HUES6 (cell line): ENCODE measurements at regions not wholly inside any gene's neighbourhood (a gene's known extent, or its start where the extent isn't known, plus 50 kb on each side); places are given as distances from the start of the nearest gene placed in this dataset.

ENCODE experiments used
- H3K27ac ChIP-seq: 2 replicates; pipeline ENCODE4 v1.7.0; 2013; ENCODE audit warnings: low read depth, mild to moderate bottlenecking, low read length, inconsistent platforms
- H3K27me3 ChIP-seq: 2 replicates; pipeline ENCODE4 v1.6.1; 2013; ENCODE audit warnings: low read length; ENCODE audit not compliant: control insufficient read depth, insufficient read depth
- H3K36me3 ChIP-seq: 2 replicates; pipeline ENCODE4 v1.6.1; 2013; ENCODE audit warnings: low read length; ENCODE audit not compliant: control insufficient read depth, insufficient read depth
- H3K4me1 ChIP-seq: 2 replicates; pipeline ENCODE4 v1.6.1; 2013; ENCODE audit warnings: low read length; ENCODE audit not compliant: control insufficient read depth, insufficient read depth
- H3K4me3 ChIP-seq: 2 replicates; pipeline ENCODE4 v1.5.1; 2013; ENCODE audit warnings: low read depth, low read length
- H3K9ac ChIP-seq: one replicate; pipeline ENCODE4 v1.6.1; 2013; ENCODE audit warnings: mild to moderate bottlenecking, low read length
- H3K9me3 ChIP-seq: 2 replicates; pipeline ENCODE4 v1.6.1; 2013; ENCODE audit warnings: low read depth, low read length; ENCODE audit not compliant: control insufficient read depth, insufficient read depth

DNA sequence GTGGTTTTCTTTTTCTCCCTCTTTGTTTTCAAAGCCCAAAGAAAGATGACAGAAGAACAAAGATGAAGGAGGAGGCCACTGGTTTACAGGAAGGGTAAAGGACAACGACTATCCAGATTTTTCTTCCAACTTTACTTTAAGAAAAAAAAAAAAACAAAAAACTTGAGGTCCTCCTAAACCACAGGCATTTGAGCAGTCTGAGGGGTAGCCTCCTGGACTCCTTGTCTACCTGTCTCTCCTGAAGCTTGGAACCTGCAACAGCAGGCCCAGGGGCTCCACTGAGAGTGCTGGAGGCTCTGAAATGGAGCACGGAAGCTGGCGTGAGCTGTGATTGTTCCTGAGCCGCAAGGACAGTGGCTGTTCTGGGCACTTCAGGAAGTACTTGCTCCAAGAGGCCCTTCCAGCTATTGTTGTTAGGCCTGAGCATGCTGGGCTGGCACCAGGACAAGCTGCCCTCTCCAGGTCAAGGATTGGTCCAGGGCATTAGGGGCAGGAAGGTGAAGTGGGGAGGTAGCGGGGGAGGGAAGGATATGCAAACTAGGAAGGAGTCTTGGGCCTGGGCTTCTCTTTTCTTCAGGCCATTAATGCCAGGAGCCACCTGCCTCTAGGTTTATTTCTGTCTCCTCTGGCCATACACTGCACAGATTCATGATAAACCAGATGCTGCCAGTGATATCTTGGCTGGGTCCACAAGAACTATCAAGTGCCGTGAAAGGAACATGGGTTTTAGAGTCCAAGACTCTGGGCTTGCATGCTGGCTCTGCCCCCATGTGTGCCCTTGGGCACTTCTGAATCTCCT lies 147.3 kb downstream of the CCDC34 start:
- H3K36me3 ChIP-seq = peaks cover 19% of the 10 kb centered on the region; the same call in 1 of the 2 replicates
- no peak overlapping the region for H3K9ac ChIP-seq
- H3K4me3 ChIP-seq = no peak overlapping the region
- H3K4me1 ChIP-seq = peaks cover 42% of the 10 kb centered on the region
- H3K9me3 ChIP-seq = no peaks in the 10 kb centered on the region
- no peaks in the 10 kb centered on the region for H3K27me3 ChIP-seq
- no peak overlapping the region for H3K27ac ChIP-seq

DNA sequence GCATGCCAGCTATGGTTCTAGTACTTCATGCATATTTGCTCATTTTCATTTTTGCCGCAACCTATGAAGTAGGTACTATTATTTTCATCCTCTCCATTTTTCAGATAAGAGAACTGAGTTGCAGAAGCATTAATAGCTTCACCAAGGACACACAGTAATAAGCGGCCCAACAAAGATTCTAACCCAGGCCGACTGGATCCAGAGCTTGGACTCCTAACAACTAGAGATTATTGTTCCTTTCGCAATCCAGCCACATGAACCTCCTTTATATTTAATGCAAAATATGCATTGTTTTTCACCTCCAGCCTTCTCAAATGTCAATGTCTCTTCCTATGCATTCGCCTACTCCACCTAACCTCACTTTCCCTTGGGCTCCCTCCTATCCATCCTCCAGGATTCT lies 148.3 kb downstream of the CCDC34 start:
- H3K9ac ChIP-seq = no peak overlapping the region
- H3K4me3 ChIP-seq = no peak overlapping the region
- no peaks in the 10 kb centered on the region for H3K9me3 ChIP-seq
- peaks cover 42% of the 10 kb centered on the region for H3K4me1 ChIP-seq
- H3K36me3 ChIP-seq = peaks cover 19% of the 10 kb centered on the region; the same call in 1 of the 2 replicates
- no peaks in the 10 kb centered on the region for H3K27me3 ChIP-seq
- H3K27ac ChIP-seq = no peak overlapping the region

DNA sequence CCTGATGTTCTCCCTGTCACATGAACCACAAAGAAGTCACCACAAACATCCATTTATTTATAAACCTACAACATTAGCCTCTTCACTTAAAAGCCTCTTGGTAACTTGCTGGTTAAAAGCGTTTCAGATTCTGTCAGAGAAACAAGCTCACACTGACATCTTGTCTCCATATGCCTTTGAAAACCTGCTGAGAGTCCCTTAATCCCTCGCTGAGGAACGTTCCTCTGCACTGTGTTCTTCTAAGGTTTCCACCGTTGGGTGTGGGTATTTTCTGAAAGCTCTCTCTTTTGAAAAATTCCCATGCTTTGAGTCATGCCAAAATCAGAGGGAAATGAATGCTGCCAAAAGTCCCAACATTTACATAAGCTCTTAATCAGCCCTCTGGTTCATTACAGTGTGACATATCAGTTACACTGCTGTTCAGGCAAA lies 149.8 kb downstream of the CCDC34 start:
- Histone ChIP-seq H3K27ac (peak overlapping the region; percentile 44; the same call in 1 of the 2 replicates), H3K4me3 (no peak overlapping the region), H3K9ac (peak overlapping the region; percentile 31), H3K27me3 (no peaks in the 10 kb centered on the region), H3K9me3 (no peaks in the 10 kb centered on the region), H3K4me1 (peaks cover 30% of the 10 kb centered on the region), H3K36me3 (peaks cover 23% of the 10 kb centered on the region; the same call in 1 of the 2 replicates)

DNA sequence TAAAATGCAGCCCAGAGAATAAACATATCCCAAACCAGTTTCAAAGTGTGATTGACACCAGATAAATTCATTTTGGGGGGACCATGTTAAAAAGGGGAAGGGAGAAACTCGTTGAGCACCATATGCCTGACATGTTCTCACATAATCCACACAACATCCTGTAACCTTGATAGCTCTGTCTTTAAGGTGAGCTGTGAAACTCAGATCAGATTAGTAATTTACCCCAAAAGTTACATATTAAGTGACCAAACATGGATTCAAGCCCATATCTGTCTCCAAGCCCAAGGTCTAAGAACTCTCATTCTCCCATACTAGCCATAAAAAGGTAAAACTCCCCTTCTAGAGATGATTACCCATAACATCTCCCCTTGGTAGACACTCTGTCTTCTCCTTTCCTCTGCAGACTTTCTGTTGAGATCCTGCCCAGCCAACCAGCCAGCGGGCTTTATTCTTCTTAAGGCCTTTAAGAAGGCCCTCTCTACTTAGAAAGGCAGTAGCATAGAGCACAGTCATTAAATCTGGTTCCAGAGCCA lies 150.7 kb downstream of the CCDC34 start:
- Histone ChIP-seq H3K36me3 (peaks cover 25% of the 10 kb centered on the region; the same call in 1 of the 2 replicates), H3K4me1 (peaks cover 23% of the 10 kb centered on the region)

DNA sequence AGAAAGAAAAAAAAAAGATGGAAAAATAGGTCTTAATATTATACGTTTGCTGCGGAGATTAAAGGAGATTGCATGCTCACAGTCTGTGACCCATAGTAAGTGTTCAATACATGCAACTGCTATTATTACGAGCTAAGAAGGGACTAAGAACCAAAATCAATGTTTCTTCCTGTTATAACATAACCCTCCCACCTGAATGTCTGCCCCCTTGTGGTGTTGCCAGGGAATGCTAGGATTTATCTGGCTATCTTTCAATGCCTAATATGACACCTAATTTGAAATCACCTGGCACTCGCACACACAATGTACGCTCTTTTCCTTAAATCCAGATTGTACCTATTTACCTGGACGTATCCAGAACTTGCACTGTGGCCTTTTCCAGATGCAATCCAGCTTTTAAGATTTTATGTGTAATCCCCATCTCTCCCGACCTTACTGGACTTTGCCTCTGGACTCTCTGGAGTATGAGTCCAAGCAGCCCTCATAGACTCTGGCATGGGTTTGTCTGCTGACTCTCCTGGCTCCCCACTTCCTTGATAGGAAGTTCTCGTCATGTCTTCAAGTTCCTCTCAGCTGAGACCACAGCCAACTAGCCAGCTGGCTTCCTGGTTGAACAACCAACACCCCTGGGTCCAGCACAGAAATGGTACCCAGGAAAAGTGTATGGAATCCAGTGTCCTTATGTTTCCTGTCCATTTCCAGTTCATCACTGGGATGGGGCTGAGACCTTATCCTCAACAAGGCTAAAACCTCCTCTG lies 151.5 kb downstream of the CCDC34 start:
- Histone ChIP-seq H3K9ac (no peak overlapping the region), H3K36me3 (peaks cover 21% of the 10 kb centered on the region; the same call in 1 of the 2 replicates), H3K27me3 (no peaks in the 10 kb centered on the region), H3K4me3 (no peak overlapping the region), H3K4me1 (peaks cover 23% of the 10 kb centered on the region), H3K27ac (no peak overlapping the region), H3K9me3 (no peaks in the 10 kb centered on the region)

More for the DNA sequence above, 150.7 kb downstream of the CCDC34 start:
- no peaks in the 10 kb centered on the region for H3K9me3 ChIP-seq
- H3K27me3 ChIP-seq = no peaks in the 10 kb centered on the region
- no peak overlapping the region for H3K27ac ChIP-seq
- H3K9ac ChIP-seq = no peak overlapping the region
- no peak overlapping the region for H3K4me3 ChIP-seq

DNA sequence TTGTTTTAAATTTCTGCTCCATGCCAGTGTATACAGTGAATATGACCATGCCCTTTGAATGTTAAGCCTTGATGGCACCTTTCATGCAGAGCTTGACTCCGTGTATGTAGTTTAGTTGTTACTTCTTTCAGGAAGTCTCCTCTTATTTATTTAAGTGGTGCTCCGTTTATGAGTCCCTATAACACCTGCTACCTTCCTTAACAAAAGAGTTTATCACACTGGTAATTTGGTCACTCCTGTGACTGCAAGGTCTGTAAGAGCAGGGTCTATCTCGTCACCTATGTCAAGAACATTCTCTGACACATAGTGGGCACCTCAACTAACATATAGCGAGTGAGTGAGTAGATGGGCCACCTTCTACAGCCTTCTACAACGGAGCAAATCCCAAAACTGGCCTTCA lies 152.5 kb downstream of the CCDC34 start:
- no peak overlapping the region for H3K4me3 ChIP-seq
- H3K27ac ChIP-seq = no peak overlapping the region
- H3K27me3 ChIP-seq = no peaks in the 10 kb centered on the region
- peaks cover 19% of the 10 kb centered on the region; the same call in 1 of the 2 replicates for H3K4me1 ChIP-seq
- H3K36me3 ChIP-seq = peaks cover 11% of the 10 kb centered on the region; the same call in 1 of the 2 replicates
- no peak overlapping the region for H3K9ac ChIP-seq
- H3K9me3 ChIP-seq = no peaks in the 10 kb centered on the region

DNA sequence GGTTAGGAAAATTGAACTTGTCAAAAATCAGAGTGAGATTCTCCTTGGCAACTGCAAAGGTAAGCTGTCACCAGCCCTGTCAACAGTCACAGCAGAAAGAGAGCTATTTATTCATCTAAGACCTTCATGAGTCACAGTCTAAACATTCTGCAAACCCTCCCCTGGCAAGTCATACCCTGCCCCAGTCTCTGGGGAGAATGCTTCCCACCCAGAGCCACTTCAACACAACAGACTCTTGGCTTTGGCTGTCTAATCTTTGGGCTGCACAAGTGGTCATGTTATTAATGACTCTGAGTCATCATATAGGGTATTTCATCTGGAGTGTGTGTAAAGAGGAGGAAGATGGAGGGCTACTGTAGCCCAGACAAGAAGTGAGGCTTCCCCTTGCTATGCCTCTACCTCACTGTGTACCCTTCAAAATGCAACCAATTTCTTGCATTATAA lies 153.4 kb downstream of the CCDC34 start:
- no peak overlapping the region for H3K4me3 ChIP-seq
- no peak overlapping the region for H3K27ac ChIP-seq

DNA sequence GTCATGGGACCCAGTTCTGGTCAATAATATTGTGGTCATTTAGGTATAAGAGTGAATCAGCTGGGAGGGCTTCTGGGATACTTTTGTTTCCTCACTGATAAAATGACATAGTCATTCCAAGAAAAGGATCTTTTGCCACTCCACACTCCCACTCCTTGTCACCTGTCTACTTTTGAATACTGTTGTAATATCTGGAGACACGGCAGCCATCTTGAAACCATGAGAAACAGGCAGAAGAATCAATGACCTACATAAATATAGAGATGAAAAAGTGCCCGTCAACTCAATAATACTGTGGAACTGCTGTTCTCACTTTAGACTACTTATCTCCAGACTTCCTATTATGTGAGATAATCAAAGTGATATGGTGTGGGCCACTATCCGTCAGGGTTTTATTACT lies 154.2 kb downstream of the CCDC34 start:
- Histone ChIP-seq H3K36me3 (peaks cover 13% of the 10 kb centered on the region; the same call in 1 of the 2 replicates), H3K4me3 (no peak overlapping the region), H3K27ac (no peak overlapping the region), H3K9ac (no peak overlapping the region), H3K9me3 (no peaks in the 10 kb centered on the region), H3K4me1 (peaks cover 22% of the 10 kb centered on the region; the same call in 1 of the 2 replicates), H3K27me3 (no peaks in the 10 kb centered on the region)

More for the DNA sequence above, 153.4 kb downstream of the CCDC34 start:
- Histone ChIP-seq H3K4me1 (peaks cover 23% of the 10 kb centered on the region; the same call in 1 of the 2 replicates), H3K36me3 (peaks cover 13% of the 10 kb centered on the region; the same call in 1 of the 2 replicates), H3K9ac (no peak overlapping the region), H3K9me3 (no peaks in the 10 kb centered on the region), H3K27me3 (no peaks in the 10 kb centered on the region)

DNA sequence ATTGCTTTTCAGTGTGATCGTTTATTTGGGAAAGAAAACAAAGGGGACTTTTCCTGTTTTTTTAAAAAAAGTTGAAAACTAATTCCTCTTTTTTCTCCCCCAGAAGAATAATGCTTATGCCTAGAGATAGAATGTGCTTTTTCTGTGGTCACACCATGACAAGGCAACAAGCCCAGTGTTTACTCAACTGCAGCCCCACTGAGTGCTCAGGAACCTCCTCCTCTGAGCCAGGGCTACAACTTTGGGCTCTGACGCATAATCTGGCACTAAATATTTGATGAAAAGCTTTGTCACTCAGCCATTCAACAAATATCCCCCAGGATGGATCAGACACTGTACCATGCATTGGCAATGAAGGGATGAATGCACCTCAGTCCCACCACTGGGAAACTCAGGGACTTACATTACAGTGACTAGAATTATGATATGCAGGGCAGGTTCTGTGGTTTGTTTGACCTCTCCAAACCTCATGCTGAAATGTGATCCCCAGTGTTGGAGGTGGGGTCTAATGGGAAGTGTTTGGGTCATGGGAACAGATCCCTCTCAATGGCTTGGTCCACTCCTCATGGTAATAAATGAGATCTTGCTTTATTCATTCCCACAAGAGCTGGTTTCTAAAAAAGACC lies 155.9 kb downstream of the CCDC34 start:
- H3K27me3 ChIP-seq = no peaks in the 10 kb centered on the region
- no peaks in the 10 kb centered on the region for H3K9me3 ChIP-seq
- H3K27ac ChIP-seq = no peak overlapping the region
- H3K36me3 ChIP-seq = peaks cover 13% of the 10 kb centered on the region; the same call in 1 of the 2 replicates
- H3K9ac ChIP-seq = no peak overlapping the region
- H3K4me1 ChIP-seq = peaks cover 18% of the 10 kb centered on the region
- H3K4me3 ChIP-seq = no peak overlapping the region

DNA sequence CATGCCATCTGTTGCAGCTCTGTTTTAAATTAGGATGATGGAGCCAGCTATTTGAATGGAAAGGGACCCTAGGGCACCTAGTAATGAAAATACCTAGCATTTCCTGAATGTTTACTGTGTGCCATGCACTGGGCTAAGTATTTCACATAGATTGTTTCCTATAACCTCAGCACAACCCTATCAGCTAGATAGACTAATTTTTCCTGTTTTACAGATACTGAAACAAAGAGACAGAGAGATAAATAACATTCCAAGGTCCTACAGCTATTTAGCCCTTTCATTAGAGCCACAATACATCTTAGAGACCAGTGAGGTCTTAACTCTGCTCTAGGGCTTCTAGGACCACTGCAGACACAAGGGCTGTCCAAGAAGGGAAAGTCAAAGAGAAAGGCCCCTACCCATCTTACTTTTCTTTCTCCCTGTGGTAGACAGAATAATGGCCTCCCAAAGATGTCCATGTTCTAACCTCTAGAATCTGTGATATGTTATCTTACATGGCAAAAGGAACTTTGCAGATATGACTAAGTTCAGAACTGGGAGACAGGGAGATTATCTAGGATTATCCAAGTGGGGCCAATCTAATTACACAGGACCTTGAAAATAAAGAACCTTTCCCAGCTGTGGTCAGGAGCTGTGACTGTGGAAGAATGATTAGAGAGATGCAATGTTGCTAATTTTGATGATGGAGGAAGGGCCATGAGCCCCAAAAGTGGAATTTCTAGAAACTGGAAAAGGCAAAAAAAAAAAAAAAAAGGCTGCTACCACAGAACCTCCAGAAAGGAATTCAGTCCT lies 157.0 kb downstream of the CCDC34 start:
- Histone ChIP-seq H3K27ac (no peak overlapping the region), H3K9ac (no peak overlapping the region), H3K4me3 (no peak overlapping the region), H3K9me3 (no peaks in the 10 kb centered on the region), H3K4me1 (peaks cover 27% of the 10 kb centered on the region), H3K27me3 (no peaks in the 10 kb centered on the region), H3K36me3 (peaks cover 13% of the 10 kb centered on the region; the same call in 1 of the 2 replicates)
